ENCODE measurements at regions not wholly inside any gene's neighbourhood (a gene's known extent, or its start where the extent isn't known, plus 50 kb on each side); places are given as distances from the start of the nearest gene placed in this dataset.

GRCh38 chr12:92487138-92487485 is 215.7 kb upstream of the PLEKHG7 start:
- TF ChIP-seq CTCF (IDR thresholded peaks at IDR 0.05) (no peak), POLR2A (IDR thresholded peaks at IDR 0.05) (no peak)

Data from thyroid gland (tissue), 4 donors.